Stomach (tissue), 8 donors: ENCODE measurements at regions not wholly inside any gene's neighbourhood (a gene's known extent, or its start where the extent isn't known, plus 50 kb on each side); places are given as distances from the start of the nearest gene placed in this dataset.

ENCODE experiments used
- DNase-seq, 2 donors: peaks; one replicate each; pipeline versions ENCODE4 v3.0.0 to v3.0.0-alpha.2; 2013 to 2019
- H3K27ac ChIP-seq, 5 donors: fragments of 200-600 bp in 4 of 5; sonication (generic) in 4 of 5; one replicate each; pipeline ENCODE4 v1.5.1; 2013 to 2019; ENCODE audit warnings: mild to moderate bottlenecking in 1 of 5, moderate library complexity in 1 of 5
- H3K27me3 ChIP-seq, 3 donors: fragments of 200-600 bp; sonication (generic); one replicate each; pipeline ENCODE4 v1.5.1; 2017 to 2019; ENCODE audit warnings: mixed run types in 1 of 3
- H3K36me3 ChIP-seq, 4 donors: fragments of 200-600 bp; sonication (generic); 1 replicate in 3 of 4; 2 replicates in 1 of 4; pipeline ENCODE4 v1.5.1; 2016 to 2019
- H3K4me1 ChIP-seq, 4 donors: fragments of 200-600 bp; sonication (generic); one replicate each; pipeline ENCODE4 v1.5.1; 2016 to 2019
- H3K4me3 ChIP-seq, 4 donors: fragments of 200-600 bp; sonication (generic) in 3 of 4; one replicate each; pipeline ENCODE4 v1.5.1; 2016 to 2019; ENCODE audit warnings: mild to moderate bottlenecking in 1 of 4
- H3K9me3 ChIP-seq, 4 donors: fragments of 200-600 bp; sonication (generic); one replicate each; pipeline ENCODE4 v1.5.1; 2016 to 2019
- CTCF ChIP-seq, 7 experiments: fragments of 450-650 bp in 4 of 7; fragments of 200-600 bp in 3 of 7; sonication (generic) in 3 of 7; IDR thresholded peaks; one replicate each; pipeline ENCODE4 v1.5.1; 2016 to 2019; ENCODE audit warnings: antibody characterized with exemption in 7 of 7, control low read depth in 2 of 7, mild to moderate bottlenecking in 1 of 7
- EP300 ChIP-seq: sonication (generic); formaldehyde crosslinking; IDR thresholded peaks from one replicate; pipeline ENCODE4 v1.6.1; 2017; ENCODE audit warnings: antibody characterized with exemption
- POLR2A ChIP-seq, 4 donors: fragments of 450-650 bp; IDR thresholded peaks; one replicate each; pipeline ENCODE4 v1.6.1; 2016; ENCODE audit warnings: antibody characterized with exemption in 4 of 4, control low read depth in 2 of 4, mild to moderate bottlenecking in 1 of 4, moderate library complexity in 1 of 4
- POLR2AphosphoS5 ChIP-seq, 3 donors: sonication (generic); formaldehyde crosslinking; IDR thresholded peaks; one replicate each; pipeline ENCODE4 v1.6.1; 2016; ENCODE audit warnings: antibody characterized with exemption in 3 of 3
- WGBS, 5 donors: extraction: QIAGEN DNeasy Blood & Tissue Kit in 3 of 5; methylation state at CpG; one replicate each; pipeline versions ENCODE4 v1.1.5 to v1.1.7; 2013 to 2018; 5-methylcytosine and 5-hydroxymethylcytosine counted together
- intact Hi-C: fragments of 100-400 bp; cut with DNase I; formaldehyde crosslinking; loops from one replicate; pipeline ENCODE4 v1.15.1; 2023; ENCODE audit warnings: low total_unique reads
- donor health status: healthy with polysubstance abuse.
- donor health status: Bipolar disorder and iron deficiency.
- donor health status: healthy.

- intact Hi-C loops = no loop called here
- WGBS, 5 donors = 76 to 89% (median 86%) methylated on average over 3 of the region's 3 CpGs
- H3K9me3 ChIP-seq = no peaks in the 10 kb centered on the region
- TF ChIP-seq CTCF (IDR thresholded peaks at IDR 0.05) (no peak), POLR2A (IDR thresholded peaks at IDR 0.05) (no peak), EP300 (no peak), POLR2AphosphoS5 (IDR thresholded peaks at IDR 0.05) (no peak)
- no peak overlapping the region for H3K4me3 ChIP-seq
- no peaks in the 10 kb centered on the region for H3K4me1 ChIP-seq
- H3K27ac ChIP-seq = no peak overlapping the region
- no peaks in the 10 kb centered on the region for H3K36me3 ChIP-seq
- no peak for DNase-seq
- H3K27me3 ChIP-seq = no peaks in the 10 kb centered on the region
These were observed 466.4 kb upstream of the IL12A start for GRCh38 chr3:159522276-159522675.

- TF ChIP-seq EP300 (no peak), POLR2A (IDR thresholded peaks at IDR 0.05) (no peak), CTCF (IDR thresholded peaks at IDR 0.05) (no peak), POLR2AphosphoS5 (IDR thresholded peaks at IDR 0.05) (no peak)
- H3K4me1 ChIP-seq = no peaks in the 10 kb centered on the region
- no peak overlapping the region for H3K27ac ChIP-seq
- peaks cover 0 to 2% (median 0%) of the 10 kb centered on the region in 4 donors for H3K9me3 ChIP-seq
- no peak for DNase-seq
- H3K27me3 ChIP-seq = no peaks in the 10 kb centered on the region
- no peak overlapping the region for H3K4me3 ChIP-seq
- intact Hi-C loops = no loop called here
- 71 to 76% (median 75%) methylated on average over 9 of the region's 9 CpGs for WGBS, 5 donors
- no peaks in the 10 kb centered on the region for H3K36me3 ChIP-seq
These were observed 460.3 kb upstream of the IL12A start for GRCh38 chr3:159528251-159528895.

GRCh38 chr3:159532577-159532976 lies 456.1 kb upstream of the IL12A start:
- Histone ChIP-seq H3K27me3 (no peaks in the 10 kb centered on the region), H3K36me3 (no peaks in the 10 kb centered on the region), H3K4me3 (no peak overlapping the region), H3K4me1 (no peaks in the 10 kb centered on the region), H3K27ac (no peak overlapping the region), H3K9me3 (peaks cover 0 to 2% (median 0%) of the 10 kb centered on the region in 4 donors)
- no peak for DNase-seq
- intact Hi-C loops = no loop called here
- TF ChIP-seq EP300 = no peak
- no peak for TF ChIP-seq CTCF (IDR thresholded peaks at IDR 0.05)
- no peak for TF ChIP-seq POLR2A (IDR thresholded peaks at IDR 0.05)
- no peak for TF ChIP-seq POLR2AphosphoS5 (IDR thresholded peaks at IDR 0.05)

GRCh38 chr3:159534496-159534895 lies 454.1 kb upstream of the IL12A start:
- no peak for DNase-seq
- Histone ChIP-seq H3K36me3 (no peaks in the 10 kb centered on the region), H3K9me3 (no peaks in the 10 kb centered on the region), H3K27ac (no peak overlapping the region), H3K4me3 (no peak overlapping the region), H3K27me3 (no peaks in the 10 kb centered on the region), H3K4me1 (no peaks in the 10 kb centered on the region)
- no peak for TF ChIP-seq EP300
- TF ChIP-seq POLR2A (IDR thresholded peaks at IDR 0.05) = no peak
- TF ChIP-seq POLR2AphosphoS5 (IDR thresholded peaks at IDR 0.05) = no peak
- TF ChIP-seq CTCF (IDR thresholded peaks at IDR 0.05) = no peak
- intact Hi-C loops = no loop called here
- 50 to 69% (median 64%) methylated on average over 3 of the region's 3 CpGs for WGBS, 5 donors
